Progenitor cell of endocrine pancreas (in vitro differentiated cells): ENCODE measurements at regions not wholly inside any gene's neighbourhood (a gene's known extent, or its start where the extent isn't known, plus 50 kb on each side); places are given as distances from the start of the nearest gene placed in this dataset.
A peak's percentile ranks its signal among the peaks of the same experiment; 100 is the strongest.
"Not testable (repeated sequence)": the region's sequence is repeated elsewhere in the genome, so short reads cannot be mapped to it uniquely, and the experiment has no call there.

Experiments used
- DNase-seq: peaks from one replicate; pipeline ENCODE4 v3.0.0; 2021; ENCODE audit warnings: low spot score; ENCODE audit not compliant: unreplicated experiment
- H3K27ac Mint-ChIP-seq: 2 replicates; pipeline ENCODE4 v1.8.0; 2021; ENCODE audit warnings: mild to moderate bottlenecking, moderate library complexity, mixed read lengths
- H3K27me3 Mint-ChIP-seq: 2 replicates; pipeline ENCODE4 v1.8.0; 2021; ENCODE audit warnings: mixed read lengths
- H3K36me3 Mint-ChIP-seq: 2 replicates; pipeline ENCODE4 v1.8.0; 2022; ENCODE audit warnings: mixed read lengths; ENCODE audit not compliant: insufficient read depth
- H3K4me1 Mint-ChIP-seq: 2 replicates; pipeline ENCODE4 v1.8.0; 2021; ENCODE audit warnings: low read depth, mixed read lengths
- H3K4me3 Mint-ChIP-seq: 2 replicates; pipeline ENCODE4 v1.8.0; 2021; ENCODE audit warnings: low read depth, mild to moderate bottlenecking, moderate library complexity, mixed read lengths
- H3K9me3 Mint-ChIP-seq: 2 replicates; pipeline ENCODE4 v1.8.0; 2021; ENCODE audit warnings: low read depth, mixed read lengths
- CTCF ChIP-seq: fragments of 200-600 bp; sonication (generic); IDR thresholded peaks from one replicate; pipeline ENCODE4 v1.5.0; 2021; ENCODE audit warnings: antibody characterized with exemption, mild to moderate bottlenecking; ENCODE audit not compliant: unreplicated experiment

- Mint-ChIP-seq H3K27me3 (no peaks in the 10 kb centered on the region), H3K9me3 (no peaks in the 10 kb centered on the region), H3K36me3 (no peaks in the 10 kb centered on the region), H3K4me1 (peaks cover 6% of the 10 kb centered on the region), H3K27ac (no peak overlapping the region), H3K4me3 (no peak overlapping the region)
- TF ChIP-seq CTCF: no peak
- no peak for DNase-seq
These were observed 168.9 kb upstream of the INTU start for GRCh38 chr4:127463883-127464282.

GRCh38 chr4:127469542-127469941 lies 163.2 kb upstream of the INTU start:
- H3K4me3 Mint-ChIP-seq: no peak overlapping the region
- no peaks in the 10 kb centered on the region for H3K27me3 Mint-ChIP-seq
- DNase-seq: no peak
- no peak overlapping the region for H3K27ac Mint-ChIP-seq
- H3K36me3 Mint-ChIP-seq: peaks cover 1% of the 10 kb centered on the region
- H3K9me3 Mint-ChIP-seq: peaks cover 7% of the 10 kb centered on the region
- no peak for TF ChIP-seq CTCF
- H3K4me1 Mint-ChIP-seq: no peaks in the 10 kb centered on the region

- Mint-ChIP-seq H3K9me3 (peaks cover 7% of the 10 kb centered on the region), H3K27ac (no peak overlapping the region), H3K4me1 (no peaks in the 10 kb centered on the region), H3K27me3 (no peaks in the 10 kb centered on the region), H3K36me3 (peaks cover 1% of the 10 kb centered on the region), H3K4me3 (no peak overlapping the region)
- no peak for DNase-seq
- no peak for TF ChIP-seq CTCF
These were observed 162.6 kb upstream of the INTU start for GRCh38 chr4:127469959-127470809.

- H3K36me3 Mint-ChIP-seq, H3K4me1 Mint-ChIP-seq, H3K27ac Mint-ChIP-seq, H3K4me3 Mint-ChIP-seq, H3K27me3 Mint-ChIP-seq, H3K9me3 Mint-ChIP-seq, DNase-seq: not testable (repeated sequence)
These were observed 154.5 kb upstream of the INTU start for GRCh38 chr4:127478271-127478670.

GRCh38 chr4:127479031-127479622 lies 153.6 kb upstream of the INTU start:
- no peaks in the 10 kb centered on the region for H3K36me3 Mint-ChIP-seq
- DNase-seq: no peak
- H3K9me3 Mint-ChIP-seq: no peaks in the 10 kb centered on the region
- H3K4me1 Mint-ChIP-seq: no peaks in the 10 kb centered on the region
- no peaks in the 10 kb centered on the region for H3K27me3 Mint-ChIP-seq
- H3K4me3 Mint-ChIP-seq: no peak overlapping the region
- peak; percentile 78 for TF ChIP-seq CTCF
- H3K27ac Mint-ChIP-seq: no peak overlapping the region

GRCh38 chr4:127482049-127482448 lies 150.7 kb upstream of the INTU start:
- H3K9me3 Mint-ChIP-seq: no peaks in the 10 kb centered on the region
- H3K4me1 Mint-ChIP-seq: no peaks in the 10 kb centered on the region
- no peaks in the 10 kb centered on the region for H3K27me3 Mint-ChIP-seq
- no peak for TF ChIP-seq CTCF
- no peak overlapping the region for H3K4me3 Mint-ChIP-seq
- DNase-seq: no peak
- no peaks in the 10 kb centered on the region for H3K36me3 Mint-ChIP-seq
- no peak overlapping the region for H3K27ac Mint-ChIP-seq
